ENCODE measurements at regions not wholly inside any gene's neighbourhood (a gene's known extent, or its start where the extent isn't known, plus 50 kb on each side); places are given as distances from the start of the nearest gene placed in this dataset.

DNA sequence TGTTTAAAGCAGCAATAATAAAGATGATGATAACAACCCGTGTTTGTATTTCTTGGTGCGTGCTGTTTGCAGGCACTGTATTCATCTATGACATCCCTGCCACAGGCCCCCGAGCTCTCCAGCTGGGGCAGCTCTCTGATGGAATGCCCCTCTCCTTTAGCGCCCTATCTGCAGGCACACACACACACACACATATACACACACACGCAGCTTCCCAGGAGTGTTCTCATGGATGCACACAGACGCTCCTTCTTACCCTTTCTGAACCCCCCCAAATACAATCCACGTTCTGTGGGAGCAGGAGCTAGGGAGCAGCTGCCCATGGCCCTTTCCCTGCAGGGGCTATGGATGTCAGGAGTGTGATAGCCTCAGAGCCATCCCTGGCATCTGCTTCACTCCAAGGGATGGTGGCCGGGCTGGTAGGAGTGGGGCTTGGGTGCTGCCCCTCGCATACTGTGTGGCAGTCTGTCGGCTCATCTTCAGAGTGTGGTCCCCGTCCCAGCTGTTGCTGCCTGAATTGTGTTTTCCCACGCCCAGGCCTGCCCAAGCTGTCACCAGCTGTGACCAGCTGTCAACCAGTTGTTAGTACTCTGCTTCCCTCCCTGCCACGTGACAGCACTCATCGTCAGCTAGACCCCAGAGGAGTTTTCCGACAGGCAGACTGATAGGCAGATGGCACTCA, 50.8 kb upstream of the MYCN start:
- POLR2A ChIA-PET, result no interaction called here
- TF ChIP-seq E2F5 (CRISPR knock-in tag; IDR thresholded peaks at IDR 0.05) (no peak), FOXP1 (CRISPR knock-in tag; IDR thresholded peaks at IDR 0.05; ENCODE audit: borderline replicate concordance) (0 out of 2 replicates have a peak, but pooled peaks have one; percentile 19), ZNF232 (CRISPR knock-in tag; IDR thresholded peaks at IDR 0.05) (no peak)
- no peaks in the 10 kb centered on the region for H3K27me3 Mint-ChIP-seq (ENCODE audit: low read depth)
- no peak for ATAC-seq
- CTCF ChIA-PET, result interaction anchor here (0.6 to 1.1 kb wide), 4 partner anchors 10 to 225 kb away, joined by 3 to 4 read pairs (median 4); no protein-coding TSS in a partner anchor
- no peak overlapping the region for H3K4me3 Mint-ChIP-seq
- DNase-seq (ENCODE audit: low spot score), result no peak
- H3K27ac Mint-ChIP-seq, result no peak overlapping the region
- no peaks in the 10 kb centered on the region for H3K9me3 Mint-ChIP-seq
- H3K4me1 Mint-ChIP-seq, result peaks cover 62% of the 10 kb centered on the region
- no peaks in the 10 kb centered on the region for H3K36me3 Mint-ChIP-seq

DNA sequence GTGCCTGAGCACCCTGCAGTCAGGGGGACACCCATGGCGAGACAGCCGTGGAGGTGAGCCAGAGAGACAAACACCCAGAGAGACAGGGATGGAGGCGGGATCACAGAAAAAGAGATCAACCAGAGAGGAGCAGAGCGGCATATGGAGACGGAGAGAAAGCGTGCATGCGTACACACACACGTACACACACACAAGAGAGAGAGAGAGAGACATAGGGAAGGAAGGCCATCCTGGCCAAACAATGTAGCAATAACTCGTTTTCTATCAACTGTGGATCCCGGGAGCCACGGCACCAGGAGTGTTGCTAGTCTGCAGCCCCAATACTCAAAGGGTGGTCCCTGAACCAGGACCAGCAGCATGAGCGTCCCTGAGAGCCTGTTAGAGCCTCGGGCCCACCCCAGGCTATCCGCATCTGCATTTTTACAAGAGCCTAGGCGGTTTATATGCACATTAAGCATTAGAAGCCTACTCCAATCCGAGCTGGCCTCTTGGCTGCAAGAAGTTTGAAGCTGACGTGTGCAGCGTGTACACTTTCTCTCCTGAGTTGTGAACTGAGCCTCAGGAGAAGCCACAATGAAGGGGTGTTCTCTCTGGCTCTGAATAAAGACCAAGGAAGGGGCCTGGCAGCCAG, 50.1 kb upstream of the MYCN start:
- H3K27ac Mint-ChIP-seq, result no peak overlapping the region
- CTCF ChIA-PET, result interaction anchor here (1.1 kb wide), 1 partner anchor 9 kb away, joined by 4 read pairs; no protein-coding TSS in a partner anchor
- ATAC-seq (peak; percentile 13), DNase-seq (ENCODE audit: low spot score) (no peak)
- no peak for TF ChIP-seq IRF2 (CRISPR knock-in tag; IDR thresholded peaks at IDR 0.05; ENCODE audit: borderline replicate concordance, low read depth)
- TF ChIP-seq, protein P1, sequence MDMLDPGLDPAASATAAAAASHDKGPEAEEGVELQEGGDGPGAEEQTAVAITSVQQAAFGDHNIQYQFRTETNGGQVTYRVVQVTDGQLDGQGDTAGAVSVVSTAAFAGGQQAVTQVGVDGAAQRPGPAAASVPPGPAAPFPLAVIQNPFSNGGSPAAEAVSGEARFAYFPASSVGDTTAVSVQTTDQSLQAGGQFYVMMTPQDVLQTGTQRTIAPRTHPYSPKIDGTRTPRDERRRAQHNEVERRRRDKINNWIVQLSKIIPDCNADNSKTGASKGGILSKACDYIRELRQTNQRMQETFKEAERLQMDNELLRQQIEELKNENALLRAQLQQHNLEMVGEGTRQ (CRISPR knock-in tag; IDR thresholded peaks at IDR 0.05), result no peak
- TF ChIP-seq RELA (CRISPR knock-in tag; IDR thresholded peaks at IDR 0.05; ENCODE audit: borderline replicate concordance), result no peak
- no peak for TF ChIP-seq ZNF425 (CRISPR knock-in tag; conservative IDR thresholded peaks at IDR 0.05)
- TF ChIP-seq ATF6 (CRISPR knock-in tag; IDR thresholded peaks at IDR 0.05), result no peak
- TF ChIP-seq, protein P2, sequence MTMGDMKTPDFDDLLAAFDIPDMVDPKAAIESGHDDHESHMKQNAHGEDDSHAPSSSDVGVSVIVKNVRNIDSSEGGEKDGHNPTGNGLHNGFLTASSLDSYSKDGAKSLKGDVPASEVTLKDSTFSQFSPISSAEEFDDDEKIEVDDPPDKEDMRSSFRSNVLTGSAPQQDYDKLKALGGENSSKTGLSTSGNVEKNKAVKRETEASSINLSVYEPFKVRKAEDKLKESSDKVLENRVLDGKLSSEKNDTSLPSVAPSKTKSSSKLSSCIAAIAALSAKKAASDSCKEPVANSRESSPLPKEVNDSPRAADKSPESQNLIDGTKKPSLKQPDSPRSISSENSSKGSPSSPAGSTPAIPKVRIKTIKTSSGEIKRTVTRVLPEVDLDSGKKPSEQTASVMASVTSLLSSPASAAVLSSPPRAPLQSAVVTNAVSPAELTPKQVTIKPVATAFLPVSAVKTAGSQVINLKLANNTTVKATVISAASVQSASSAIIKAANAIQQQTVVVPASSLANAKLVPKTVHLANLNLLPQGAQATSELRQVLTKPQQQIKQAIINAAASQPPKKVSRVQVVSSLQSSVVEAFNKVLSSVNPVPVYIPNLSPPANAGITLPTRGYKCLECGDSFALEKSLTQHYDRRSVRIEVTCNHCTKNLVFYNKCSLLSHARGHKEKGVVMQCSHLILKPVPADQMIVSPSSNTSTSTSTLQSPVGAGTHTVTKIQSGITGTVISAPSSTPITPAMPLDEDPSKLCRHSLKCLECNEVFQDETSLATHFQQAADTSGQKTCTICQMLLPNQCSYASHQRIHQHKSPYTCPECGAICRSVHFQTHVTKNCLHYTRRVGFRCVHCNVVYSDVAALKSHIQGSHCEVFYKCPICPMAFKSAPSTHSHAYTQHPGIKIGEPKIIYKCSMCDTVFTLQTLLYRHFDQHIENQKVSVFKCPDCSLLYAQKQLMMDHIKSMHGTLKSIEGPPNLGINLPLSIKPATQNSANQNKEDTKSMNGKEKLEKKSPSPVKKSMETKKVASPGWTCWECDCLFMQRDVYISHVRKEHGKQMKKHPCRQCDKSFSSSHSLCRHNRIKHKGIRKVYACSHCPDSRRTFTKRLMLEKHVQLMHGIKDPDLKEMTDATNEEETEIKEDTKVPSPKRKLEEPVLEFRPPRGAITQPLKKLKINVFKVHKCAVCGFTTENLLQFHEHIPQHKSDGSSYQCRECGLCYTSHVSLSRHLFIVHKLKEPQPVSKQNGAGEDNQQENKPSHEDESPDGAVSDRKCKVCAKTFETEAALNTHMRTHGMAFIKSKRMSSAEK (CRISPR knock-in tag; IDR thresholded peaks at IDR 0.05; ENCODE audit: borderline replicate concordance), result no peak
- no peak for TF ChIP-seq GTF2I (CRISPR knock-in tag; conservative IDR thresholded peaks at IDR 0.05)
- TF ChIP-seq ARID4B (CRISPR knock-in tag; IDR thresholded peaks at IDR 0.05; ENCODE audit: borderline replicate concordance), result no peak
- no peak for TF ChIP-seq TEAD4 (CRISPR knock-in tag; IDR thresholded peaks at IDR 0.05)
- TF ChIP-seq, protein P3, sequence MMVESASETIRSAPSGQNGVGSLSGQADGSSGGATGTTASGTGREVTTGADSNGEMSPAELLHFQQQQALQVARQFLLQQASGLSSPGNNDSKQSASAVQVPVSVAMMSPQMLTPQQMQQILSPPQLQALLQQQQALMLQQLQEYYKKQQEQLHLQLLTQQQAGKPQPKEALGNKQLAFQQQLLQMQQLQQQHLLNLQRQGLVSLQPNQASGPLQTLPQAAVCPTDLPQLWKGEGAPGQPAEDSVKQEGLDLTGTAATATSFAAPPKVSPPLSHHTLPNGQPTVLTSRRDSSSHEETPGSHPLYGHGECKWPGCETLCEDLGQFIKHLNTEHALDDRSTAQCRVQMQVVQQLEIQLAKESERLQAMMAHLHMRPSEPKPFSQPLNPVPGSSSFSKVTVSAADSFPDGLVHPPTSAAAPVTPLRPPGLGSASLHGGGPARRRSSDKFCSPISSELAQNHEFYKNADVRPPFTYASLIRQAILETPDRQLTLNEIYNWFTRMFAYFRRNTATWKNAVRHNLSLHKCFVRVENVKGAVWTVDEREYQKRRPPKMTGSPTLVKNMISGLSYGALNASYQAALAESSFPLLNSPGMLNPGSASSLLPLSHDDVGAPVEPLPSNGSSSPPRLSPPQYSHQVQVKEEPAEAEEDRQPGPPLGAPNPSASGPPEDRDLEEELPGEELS (CRISPR knock-in tag; IDR thresholded peaks at IDR 0.05), result no peak
- no peak overlapping the region for H3K4me3 Mint-ChIP-seq
- peaks cover 66% of the 10 kb centered on the region for H3K4me1 Mint-ChIP-seq
- H3K36me3 Mint-ChIP-seq, result no peaks in the 10 kb centered on the region
- no peaks in the 10 kb centered on the region for H3K27me3 Mint-ChIP-seq (ENCODE audit: low read depth)
- H3K9me3 Mint-ChIP-seq, result no peaks in the 10 kb centered on the region
- POLR2A ChIA-PET, result no interaction called here
